Esophagus muscularis mucosa (tissue), 4 donors: ENCODE measurements at regions not wholly inside any gene's neighbourhood (a gene's known extent, or its start where the extent isn't known, plus 50 kb on each side); places are given as distances from the start of the nearest gene placed in this dataset.

Experiments used
- DNase-seq: peaks from one replicate; pipeline ENCODE4 v3.0.0-alpha.2; 2017; ENCODE audit errors: extremely low spot score
- H3K27ac ChIP-seq, 4 donors: fragments of 200-600 bp; sonication (generic); replicated peaks in 1 of 4; 1 replicate in 3 of 4; 2 replicates in 1 of 4; pipeline ENCODE4 v1.5.1; 2016 to 2019; ENCODE audit warnings: mild to moderate bottlenecking in 1 of 4
- H3K27me3 ChIP-seq, 4 donors: fragments of 200-600 bp; sonication (generic); one replicate each; pipeline versions ENCODE4 v1.5.1 to v1.6.0; 2016 to 2019
- H3K36me3 ChIP-seq, 4 donors: fragments of 200-600 bp; sonication (generic); one replicate each; pipeline ENCODE4 v1.5.1; 2016 to 2019
- H3K4me1 ChIP-seq, 4 donors: fragments of 200-600 bp; sonication (generic); one replicate each; pipeline ENCODE4 v1.5.1; 2016 to 2019
- H3K4me3 ChIP-seq, 4 donors: fragments of 200-600 bp; sonication (generic); 1 replicate in 2 of 4; 2 replicates in 2 of 4; pipeline ENCODE4 v1.5.1; 2016 to 2019; ENCODE audit warnings: mild to moderate bottlenecking in 4 of 4, moderate library complexity in 1 of 4
- H3K9me3 ChIP-seq, 4 donors: fragments of 200-600 bp; sonication (generic); 1 replicate in 3 of 4; 2 replicates in 1 of 4; pipeline ENCODE4 v1.5.1; 2016 to 2019
- CTCF ChIP-seq, 3 experiments: fragments of 200-600 bp in 2 of 3; fragments of 450-650 bp in 1 of 3; sonication (generic) in 2 of 3; IDR thresholded peaks; one replicate each; pipeline ENCODE4 v1.5.1; 2017 to 2019; ENCODE audit warnings: antibody characterized with exemption in 3 of 3, mild to moderate bottlenecking in 2 of 3, moderate library complexity in 1 of 3
- EP300 ChIP-seq: sonication (generic); formaldehyde crosslinking; IDR thresholded peaks from one replicate; pipeline ENCODE4 v1.6.1; 2017; ENCODE audit warnings: antibody characterized with exemption
- POLR2A ChIP-seq: fragments of 450-650 bp; IDR thresholded peaks from one replicate; pipeline ENCODE4 v1.6.1; 2017; ENCODE audit warnings: antibody characterized with exemption, moderate library complexity, mild to moderate bottlenecking, low read depth
- POLR2AphosphoS5 ChIP-seq, 2 donors: sonication (generic); formaldehyde crosslinking; IDR thresholded peaks; one replicate each; pipeline ENCODE4 v1.6.1; 2017; ENCODE audit warnings: antibody characterized with exemption in 2 of 2
- WGBS: methylation state at CpG from one replicate; pipeline ENCODE4 v1.1.5; 2018; 5-methylcytosine and 5-hydroxymethylcytosine counted together
- intact Hi-C: fragments of 100-400 bp; cut with DNase I; formaldehyde crosslinking; loops from one replicate; pipeline ENCODE4 v1.15.1; 2023

DNA sequence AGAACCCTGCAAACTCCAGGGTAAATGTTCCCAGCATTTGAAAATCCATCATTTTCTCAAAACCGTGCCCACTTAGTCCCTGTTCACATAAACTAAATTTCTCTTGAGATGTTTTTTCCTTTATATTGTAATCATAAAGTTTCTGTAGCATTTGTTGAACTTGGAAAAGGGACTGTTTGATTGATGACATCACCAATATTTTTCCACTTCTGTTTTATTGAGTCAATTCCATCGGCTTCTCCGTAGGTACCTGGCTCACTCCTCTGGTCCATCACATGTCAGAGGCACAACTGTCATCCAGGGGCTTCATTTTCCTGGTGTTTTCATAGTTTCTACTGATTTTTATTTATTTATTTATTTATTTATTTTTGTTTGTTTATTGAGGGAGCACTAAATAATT lies 462.5 kb upstream of the PFKP start:
- no peaks in the 10 kb centered on the region for H3K36me3 ChIP-seq
- no peak overlapping the region for H3K4me3 ChIP-seq
- no peaks in the 10 kb centered on the region for H3K4me1 ChIP-seq
- H3K9me3 ChIP-seq: peaks cover 0 to 3% (median 0%) of the 10 kb centered on the region in 4 donors
- intact Hi-C loops: no loop called here
- 83% methylated on average over 3 of the region's 3 CpGs for WGBS
- H3K27me3 ChIP-seq: no peaks in the 10 kb centered on the region
- DNase-seq: no peak
- H3K27ac ChIP-seq: no peak overlapping the region
- TF ChIP-seq POLR2A (no peak), EP300 (no peak), CTCF (IDR thresholded peaks at IDR 0.05) (no peak), POLR2AphosphoS5 (IDR thresholded peaks at IDR 0.05) (no peak)

- DNase-seq: no peak
- Histone ChIP-seq H3K36me3 (no peaks in the 10 kb centered on the region), H3K4me1 (no peaks in the 10 kb centered on the region), H3K27ac (no peak overlapping the region), H3K27me3 (no peaks in the 10 kb centered on the region), H3K9me3 (no peaks in the 10 kb centered on the region), H3K4me3 (no peak overlapping the region)
- intact Hi-C loops: no loop called here
- TF ChIP-seq EP300 (no peak), CTCF (IDR thresholded peaks at IDR 0.05) (no peak), POLR2A (no peak), POLR2AphosphoS5 (IDR thresholded peaks at IDR 0.05) (no peak)
- 80% methylated on average over 3 of the region's 9 CpGs for WGBS
Observed at GRCh38 chr10:2599571-2599970, 467.8 kb upstream of the PFKP start.

DNA sequence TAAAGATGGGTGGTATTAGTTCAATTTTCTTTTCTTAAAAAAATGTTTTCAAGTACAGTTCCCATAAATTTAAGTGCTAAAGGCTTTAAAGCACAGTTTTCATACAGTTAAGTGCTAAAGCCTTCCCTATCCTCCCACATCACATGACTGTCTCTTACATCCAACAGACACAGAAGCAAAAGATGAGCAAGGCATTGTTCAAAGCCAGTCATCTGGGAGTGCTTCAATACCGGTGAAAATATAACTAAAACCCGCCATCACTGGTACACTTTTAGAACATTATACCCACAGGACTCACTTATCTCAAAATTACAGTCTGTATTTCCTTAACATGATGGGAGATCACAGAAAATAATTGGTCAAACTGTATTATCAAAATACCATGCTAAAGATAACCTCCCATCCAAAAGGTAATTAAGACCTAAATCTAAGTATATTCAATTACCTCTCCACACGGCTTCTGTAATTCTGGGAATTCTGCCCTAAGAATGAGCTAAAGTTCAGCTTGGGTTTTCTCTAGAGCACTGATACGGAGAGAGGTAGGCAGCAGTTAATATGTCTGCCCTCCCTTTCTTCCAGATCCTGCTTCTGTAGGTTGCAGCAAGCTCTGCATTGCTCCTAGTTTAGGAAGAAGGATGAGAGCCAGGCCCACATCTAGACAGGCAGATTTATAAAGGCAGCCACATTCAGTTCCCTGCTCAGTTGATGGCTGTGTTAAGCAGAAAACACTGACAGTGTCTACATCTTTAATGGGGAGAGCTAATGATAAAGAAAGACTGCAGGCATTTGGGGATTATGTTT lies 474.8 kb upstream of the PFKP start:
- no peaks in the 10 kb centered on the region for H3K9me3 ChIP-seq
- no peak for DNase-seq
- H3K4me3 ChIP-seq: no peak overlapping the region
- no peak overlapping the region for H3K27ac ChIP-seq
- WGBS: 56% methylated on average over 4 of the region's 4 CpGs
- TF ChIP-seq EP300 (no peak), POLR2AphosphoS5 (IDR thresholded peaks at IDR 0.05) (no peak), POLR2A (no peak), CTCF (IDR thresholded peaks at IDR 0.05) (no peak)
- intact Hi-C loops: no loop called here
- no peaks in the 10 kb centered on the region for H3K4me1 ChIP-seq
- no peaks in the 10 kb centered on the region for H3K36me3 ChIP-seq
- H3K27me3 ChIP-seq: peaks cover 0 to 5% (median 0%) of the 10 kb centered on the region in 4 donors

GRCh38 chr10:2589196-2589595 lies 478.2 kb upstream of the PFKP start:
- DNase-seq: no peak
- intact Hi-C loops: no loop called here
- 76% methylated on average over 5 of the region's 5 CpGs for WGBS
- no peaks in the 10 kb centered on the region for H3K9me3 ChIP-seq
- H3K36me3 ChIP-seq: no peaks in the 10 kb centered on the region
- no peak overlapping the region for H3K4me3 ChIP-seq
- no peak overlapping the region for H3K27ac ChIP-seq
- no peaks in the 10 kb centered on the region for H3K4me1 ChIP-seq
- TF ChIP-seq POLR2A (no peak), CTCF (IDR thresholded peaks at IDR 0.05) (no peak), POLR2AphosphoS5 (IDR thresholded peaks at IDR 0.05) (no peak), EP300 (no peak)
- H3K27me3 ChIP-seq: peaks cover 0 to 5% (median 0%) of the 10 kb centered on the region in 4 donors

GRCh38 chr10:2584385-2584784 lies 483.0 kb upstream of the PFKP start:
- intact Hi-C loops: no loop called here
- DNase-seq: no peak
- Histone ChIP-seq H3K4me1 (no peaks in the 10 kb centered on the region), H3K36me3 (no peaks in the 10 kb centered on the region), H3K27me3 (no peaks in the 10 kb centered on the region), H3K27ac (no peak overlapping the region), H3K4me3 (no peak overlapping the region), H3K9me3 (no peaks in the 10 kb centered on the region)
- no peak for TF ChIP-seq CTCF (IDR thresholded peaks at IDR 0.05)
- no peak for TF ChIP-seq EP300
- TF ChIP-seq POLR2AphosphoS5 (IDR thresholded peaks at IDR 0.05): no peak
- TF ChIP-seq POLR2A: no peak
- 92% methylated on average over 2 of the region's 2 CpGs for WGBS
